ENCODE measurements at regions not wholly inside any gene's neighbourhood (a gene's known extent, or its start where the extent isn't known, plus 50 kb on each side); places are given as distances from the start of the nearest gene placed in this dataset.

- TF ChIP-seq CTCF (IDR thresholded peaks at IDR 0.05; ENCODE audit: low read depth, low read length) (no peak), EZH2phosphoT487 (IDR thresholded peaks at IDR 0.05; ENCODE audit: low read depth) (no peak)
Observed at GRCh38 chr1:188660572-188660971, 1817.1 kb downstream of the BRINP3 start.

Data from OCI-LY3 (cell line).